HG02981 (cell line): ENCODE measurements at regions not wholly inside any gene's neighbourhood (a gene's known extent, or its start where the extent isn't known, plus 50 kb on each side); places are given as distances from the start of the nearest gene placed in this dataset.

Experiments used
- ATAC-seq: cut with Tn5 transposase; IDR thresholded peaks from one replicate; pipeline ENCODE4 v1.9.1; 2021; ENCODE audit warnings: mild to moderate bottlenecking, moderate library complexity; ENCODE audit not compliant: unreplicated experiment

GRCh38 chr6:3997177-3997770 lies 81.7 kb downstream of the FAM217A start:
- no peak for ATAC-seq

GRCh38 chr6:3999800-4000661 lies 78.9 kb downstream of the FAM217A start:
- no peak for ATAC-seq

- ATAC-seq, result no peak
Measured at GRCh38 chr6:4004249-4004648, 74.7 kb downstream of the FAM217A start.

GRCh38 chr6:4008324-4009047 lies 70.5 kb downstream of the FAM217A start:
- ATAC-seq, result no peak

- no peak for ATAC-seq
Measured at GRCh38 chr6:4009486-4009885, 69.5 kb downstream of the FAM217A start.

GRCh38 chr6:4010048-4010447 lies 68.9 kb downstream of the FAM217A start:
- ATAC-seq, result no peak

GRCh38 chr6:4010689-4011090 lies 68.2 kb downstream of the FAM217A start:
- ATAC-seq, result no peak

GRCh38 chr6:4012826-4013225 lies 66.1 kb downstream of the FAM217A start:
- no peak for ATAC-seq

- no peak for ATAC-seq
Measured at GRCh38 chr6:4017058-4017739, 61.7 kb downstream of the FAM217A start.

GRCh38 chr6:4017834-4018170 lies 61.1 kb downstream of the FAM217A start:
- no peak for ATAC-seq

- ATAC-seq, result peak; percentile 66
Measured at GRCh38 chr6:4018171-4018923, 60.6 kb downstream of the FAM217A start.
